OCI-LY7 (cell line): ENCODE measurements at regions not wholly inside any gene's neighbourhood (a gene's known extent, or its start where the extent isn't known, plus 50 kb on each side); places are given as distances from the start of the nearest gene placed in this dataset.

ENCODE experiments used
- BruUV-seq: library from RNA; stranded (reverse); fragments of 400-500 nt; replicated peaks from 2 replicates; lab custom pipeline; 2021; lab: Mats Ljungman, UMichigan
- CTCF ChIA-PET: fragments of 300-600 bp; sonication (Branson Sonifier 250); formaldehyde crosslinking; loops from one replicate; lab custom pipeline; 2022; ENCODE audit warnings: antibody characterized with exemption; ENCODE audit not compliant: unreplicated experiment; lab: Charles Lee
- POLR2A ChIA-PET: fragments of 300-600 bp; sonication (Branson Sonifier 250); formaldehyde crosslinking; loops from one replicate; lab custom pipeline; 2022; ENCODE audit warnings: antibody characterized with exemption; lab: Charles Lee
- DNase-seq: peaks from one replicate; pipeline ENCODE4 v3.0.0-alpha.2; 2015; ENCODE audit warnings: low spot score
- H2AFZ ChIP-seq: fragments of 200-600 bp; sonication (generic), shearing (Covaris generic); 2 replicates; pipeline ENCODE4 v1.6.1; 2014; ENCODE audit warnings: mild to moderate bottlenecking, antibody characterized with exemption, low read length, moderate library complexity
- H3K27ac ChIP-seq: fragments of 200-600 bp; sonication (generic); 2 replicates; pipeline ENCODE4 v1.5.1; 2014; ENCODE audit warnings: mixed run types, low read depth, mild to moderate bottlenecking, moderate library complexity, low read length, inconsistent platforms; ENCODE audit not compliant: poor library complexity, severe bottlenecking
- H3K36me3 ChIP-seq: fragments of 200-600 bp; sonication (generic); 2 replicates; pipeline ENCODE4 v1.6.1; 2014; ENCODE audit warnings: mild to moderate bottlenecking, antibody characterized with exemption, low read length, moderate library complexity, mixed read lengths; ENCODE audit not compliant: insufficient read depth
- H3K4me1 ChIP-seq: fragments of 200-600 bp; sonication (generic); 2 replicates; pipeline ENCODE4 v1.5.1; 2014; ENCODE audit warnings: mild to moderate bottlenecking, low read length; ENCODE audit not compliant: insufficient read depth, poor library complexity, severe bottlenecking
- H3K4me2 ChIP-seq: fragments of 200-600 bp; sonication (generic); 2 replicates; pipeline ENCODE4 v1.6.1; 2014; ENCODE audit warnings: mild to moderate bottlenecking, low read length
- H3K4me3 ChIP-seq: fragments of 200-600 bp; sonication (generic); 2 replicates; pipeline ENCODE4 v1.5.1; 2014; ENCODE audit warnings: mild to moderate bottlenecking, low read depth, low read length; ENCODE audit not compliant: poor library complexity, severe bottlenecking
- H3K79me2 ChIP-seq: fragments of 200-600 bp; sonication (generic); 2 replicates; pipeline ENCODE4 v1.6.1; 2016; ENCODE audit warnings: low read depth, mild to moderate bottlenecking, low read length, moderate library complexity, mixed read lengths; ENCODE audit not compliant: insufficient read depth
- H3K9me2 ChIP-seq: fragments of 200-600 bp; sonication (generic); 2 replicates; pipeline ENCODE4 v1.6.1; 2016; ENCODE audit warnings: mild to moderate bottlenecking, low read length, mixed read lengths; ENCODE audit not compliant: insufficient read depth
- H3K9me3 ChIP-seq: fragments of 200-600 bp; sonication (generic); 2 replicates; pipeline ENCODE4 v1.6.1; 2014; ENCODE audit warnings: mild to moderate bottlenecking, mixed run types, low read length, mixed read lengths
- H4K20me1 ChIP-seq: fragments of 200-600 bp; sonication (generic); 2 replicates; pipeline ENCODE4 v1.6.1; 2014; ENCODE audit warnings: mild to moderate bottlenecking, antibody characterized with exemption, low read length, moderate library complexity, mixed read lengths; ENCODE audit not compliant: insufficient read depth
- CTCF ChIP-seq: fragments of 200-600 bp; sonication (generic); conservative IDR thresholded peaks from 2 replicates; pipeline ENCODE4 v1.5.1; 2014; ENCODE audit warnings: mild to moderate bottlenecking, antibody characterized with exemption, low read length, moderate library complexity, mixed read lengths
- EZH2phosphoT487 ChIP-seq: fragments of 200-600 bp; sonication (generic); IDR thresholded peaks from 2 replicates; pipeline ENCODE4 v1.6.1; 2018; ENCODE audit warnings: low read depth, borderline replicate concordance, mild to moderate bottlenecking, mixed run types, antibody characterized with exemption, low read length, moderate library complexity, mixed read lengths
- intact Hi-C: fragments of 100-400 bp; cut with micrococcal nuclease; formaldehyde crosslinking; loops from one replicate; pipeline ENCODE4 v1.10.0; 2022; ENCODE audit not compliant: unreplicated experiment

- Histone ChIP-seq H3K4me2 (no peak overlapping the region), H3K79me2 (no peaks in the 10 kb centered on the region), H4K20me1 (no peaks in the 10 kb centered on the region), H2AFZ (no peak overlapping the region), H3K36me3 (no peaks in the 10 kb centered on the region), H3K4me1 (no peaks in the 10 kb centered on the region), H3K27ac (no peak overlapping the region), H3K9me2 (no peaks in the 10 kb centered on the region), H3K9me3 (no peaks in the 10 kb centered on the region), H3K4me3 (no peak overlapping the region)
- no TSS peak for BruUV-seq
- intact Hi-C loops = no loop called here
- POLR2A ChIA-PET = no interaction called here
- TF ChIP-seq CTCF (no peak), EZH2phosphoT487 (no peak)
- CTCF ChIA-PET = no interaction called here
- DNase-seq = no peak
Observed at GRCh38 chr16:16937576-16937975, 533.2 kb downstream of the XYLT1 start.

DNA sequence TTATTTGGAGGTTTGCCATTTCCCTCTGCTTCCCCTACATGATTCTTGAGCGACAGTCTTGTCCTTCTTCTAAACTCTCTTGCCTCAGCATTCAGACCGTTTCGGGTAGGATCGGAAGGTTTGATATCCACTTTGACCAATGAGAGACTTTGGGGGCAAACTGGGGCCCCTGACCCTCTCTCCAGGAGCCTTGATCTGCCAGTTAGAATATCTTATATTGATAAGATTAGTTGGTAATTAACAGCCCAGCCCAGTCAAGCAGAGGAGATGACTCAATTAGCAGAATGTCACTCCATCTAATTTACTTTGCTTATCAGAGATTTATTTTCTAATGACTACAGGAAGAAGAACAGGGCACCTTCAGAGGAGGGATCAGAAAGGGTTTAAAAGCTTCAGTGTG lies 532.8 kb downstream of the XYLT1 start:
- no peaks in the 10 kb centered on the region for H4K20me1 ChIP-seq
- POLR2A ChIA-PET = no interaction called here
- no peak overlapping the region for H3K4me3 ChIP-seq
- intact Hi-C loops = no loop called here
- no peak overlapping the region for H3K4me2 ChIP-seq
- CTCF ChIA-PET = no interaction called here
- no peaks in the 10 kb centered on the region for H3K79me2 ChIP-seq
- no peaks in the 10 kb centered on the region for H3K9me2 ChIP-seq
- no peak overlapping the region for H2AFZ ChIP-seq
- BruUV-seq = no TSS peak
- H3K27ac ChIP-seq = no peak overlapping the region
- DNase-seq = no peak
- H3K9me3 ChIP-seq = no peaks in the 10 kb centered on the region
- H3K36me3 ChIP-seq = no peaks in the 10 kb centered on the region
- H3K4me1 ChIP-seq = no peaks in the 10 kb centered on the region
- TF ChIP-seq CTCF (no peak), EZH2phosphoT487 (no peak)

- H3K9me2 ChIP-seq = no peaks in the 10 kb centered on the region
- BruUV-seq = no TSS peak
- POLR2A ChIA-PET = no interaction called here
Observed at GRCh38 chr16:16938980-16939379, 531.8 kb downstream of the XYLT1 start.

More at GRCh38 chr16:16938980-16939379, 531.8 kb downstream of the XYLT1 start:
- Histone ChIP-seq H3K4me1 (no peaks in the 10 kb centered on the region), H3K9me3 (no peaks in the 10 kb centered on the region), H4K20me1 (no peaks in the 10 kb centered on the region), H2AFZ (no peak overlapping the region), H3K36me3 (no peaks in the 10 kb centered on the region), H3K79me2 (no peaks in the 10 kb centered on the region), H3K4me2 (no peak overlapping the region), H3K27ac (no peak overlapping the region), H3K4me3 (no peak overlapping the region)
- no peak for DNase-seq
- TF ChIP-seq EZH2phosphoT487 (no peak), CTCF (no peak)
- CTCF ChIA-PET = no interaction called here
- intact Hi-C loops = no loop called here
